OCI-M2 (cell line): ENCODE measurements at regions not wholly inside any gene's neighbourhood (a gene's known extent, or its start where the extent isn't known, plus 50 kb on each side); places are given as distances from the start of the nearest gene placed in this dataset.

Experiments used
- DNase-seq: peaks from one replicate; lab custom pipeline; 2025; ENCODE audit not compliant: unreplicated experiment; lab: John Stamatoyannopoulos, UW

DNA sequence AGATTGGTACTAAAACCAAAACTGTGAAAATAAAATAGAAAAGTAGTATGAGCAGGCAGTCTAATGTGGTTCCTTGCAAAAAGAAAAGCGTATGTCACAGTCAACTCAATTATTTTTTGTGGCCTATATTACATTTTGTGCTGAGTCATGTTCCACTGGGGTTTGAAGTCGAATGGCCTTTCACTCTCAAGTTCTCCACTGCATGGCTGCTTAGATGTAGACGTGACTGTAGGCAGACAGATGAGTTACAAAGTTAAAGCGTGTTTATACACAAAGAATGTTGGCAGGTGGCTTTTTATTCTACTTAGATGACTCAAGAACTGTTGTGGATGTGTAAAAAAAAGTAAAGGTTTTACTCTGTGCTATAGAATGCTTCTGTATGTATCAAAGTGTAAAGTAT, 133.9 kb downstream of the SLITRK6 start:
- DNase-seq, result no peak

DNA sequence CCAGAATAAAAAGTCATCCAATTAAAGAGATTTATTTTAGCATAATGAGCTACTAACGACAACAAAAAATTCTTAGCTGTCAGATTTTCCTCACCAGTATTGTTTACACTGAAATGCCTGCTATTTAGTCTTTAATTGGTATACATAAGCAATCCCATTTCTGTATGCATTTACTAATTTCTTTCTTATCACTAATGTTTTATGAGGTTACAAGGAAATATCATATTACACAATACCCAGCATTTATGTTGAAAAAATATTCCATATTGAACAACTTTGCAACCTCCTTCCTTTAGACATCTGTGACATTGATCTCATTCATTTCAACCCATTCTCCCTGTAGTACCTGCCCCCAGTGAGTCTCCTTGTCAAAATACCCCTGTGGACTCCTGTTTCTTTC, 135.4 kb downstream of the SLITRK6 start:
- DNase-seq, result no peak

DNA sequence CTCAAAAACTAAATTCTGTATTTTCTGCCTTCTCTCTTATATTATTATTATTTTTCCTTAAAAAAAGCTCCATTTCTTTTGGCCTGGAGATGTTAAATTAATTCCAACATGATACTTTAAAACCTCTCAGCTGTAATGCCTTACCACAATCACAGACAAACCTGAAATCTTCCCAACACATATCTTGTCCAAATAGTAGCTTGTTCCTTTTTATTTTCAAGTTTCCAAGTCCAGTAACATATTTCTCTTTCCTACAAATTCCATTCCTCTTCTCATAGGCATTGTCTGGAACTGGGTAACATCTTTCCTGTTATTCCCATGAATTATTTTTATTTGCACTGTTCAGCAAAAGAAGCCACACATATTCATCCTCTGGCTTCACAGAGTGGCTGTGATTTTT, 137.0 kb downstream of the SLITRK6 start:
- no peak for DNase-seq

DNA sequence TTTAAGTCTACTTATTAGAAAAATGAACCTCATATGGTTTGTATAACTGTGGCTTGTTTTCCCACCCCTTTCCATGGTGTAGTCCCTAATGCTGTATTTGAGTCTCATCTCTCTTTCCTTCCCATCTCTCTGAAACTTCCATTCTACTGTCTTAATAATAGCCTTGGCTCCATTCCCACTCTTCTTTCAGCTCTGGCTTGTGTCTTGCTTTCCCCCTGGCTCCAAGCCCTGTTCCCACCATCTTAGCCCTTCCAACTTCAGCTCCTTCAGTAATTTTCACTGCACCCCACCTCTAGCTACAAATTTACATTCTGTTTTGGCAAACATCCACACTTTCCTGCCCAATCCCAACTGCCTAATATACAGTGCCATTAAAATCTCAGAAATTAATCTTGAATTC, 137.5 kb downstream of the SLITRK6 start:
- DNase-seq, result no peak

DNA sequence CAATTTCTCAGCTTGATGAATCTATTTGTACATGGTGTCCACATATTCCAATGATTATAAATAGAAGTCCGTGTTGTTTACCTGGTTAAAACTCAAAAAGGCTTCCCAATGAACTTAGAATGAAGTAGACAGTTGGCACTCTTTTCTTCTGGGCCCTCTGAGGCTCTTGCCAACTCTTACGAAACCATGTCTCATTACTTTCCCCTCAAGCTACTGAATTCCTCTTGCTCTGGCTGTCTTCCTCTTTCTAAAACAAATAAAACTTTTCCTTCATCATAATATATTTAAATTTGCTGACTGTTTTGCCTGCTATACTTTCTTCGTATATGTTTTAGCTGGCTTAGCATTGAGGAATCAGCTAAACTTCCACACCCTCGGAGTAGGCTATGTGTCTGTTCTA, 139.7 kb downstream of the SLITRK6 start:
- no peak for DNase-seq

DNA sequence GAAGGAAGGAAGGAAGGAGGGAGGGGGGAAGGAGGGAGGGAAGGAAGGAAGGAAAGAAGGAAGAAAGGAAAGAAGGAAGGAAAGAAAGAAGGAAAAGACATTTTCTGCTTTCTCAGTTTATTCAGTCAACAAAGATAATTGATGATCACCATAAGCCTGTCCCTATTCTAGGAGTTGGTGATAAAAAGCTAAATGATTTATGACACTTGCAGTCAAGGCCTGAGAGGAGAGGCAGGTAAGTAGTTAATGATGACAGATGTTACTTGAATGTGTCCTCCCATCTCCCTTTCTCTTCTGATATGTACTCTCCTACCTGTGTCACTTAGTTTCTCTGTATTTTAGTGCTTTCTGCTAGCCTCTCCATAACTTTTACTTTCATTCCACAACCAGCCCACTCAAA, 141.3 kb downstream of the SLITRK6 start:
- no peak for DNase-seq

DNA sequence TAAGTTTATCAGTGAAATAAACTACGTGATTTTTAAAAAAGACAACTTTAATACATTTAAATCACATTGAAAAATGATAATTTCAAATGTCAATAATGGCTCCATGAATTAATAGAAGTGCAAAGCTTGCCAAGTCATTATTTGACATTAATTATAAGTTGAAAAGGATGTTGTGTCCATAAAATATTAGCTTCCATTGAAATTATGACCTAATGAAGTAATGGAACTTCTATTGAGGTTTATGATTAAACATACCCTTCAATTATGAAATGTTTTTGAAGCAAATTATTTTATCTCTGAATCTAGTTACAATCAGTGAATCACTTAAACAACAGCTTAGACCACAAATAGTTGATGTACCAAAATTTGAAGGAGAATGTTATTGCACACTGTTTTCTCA, 144.2 kb downstream of the SLITRK6 start:
- DNase-seq, result no peak

DNA sequence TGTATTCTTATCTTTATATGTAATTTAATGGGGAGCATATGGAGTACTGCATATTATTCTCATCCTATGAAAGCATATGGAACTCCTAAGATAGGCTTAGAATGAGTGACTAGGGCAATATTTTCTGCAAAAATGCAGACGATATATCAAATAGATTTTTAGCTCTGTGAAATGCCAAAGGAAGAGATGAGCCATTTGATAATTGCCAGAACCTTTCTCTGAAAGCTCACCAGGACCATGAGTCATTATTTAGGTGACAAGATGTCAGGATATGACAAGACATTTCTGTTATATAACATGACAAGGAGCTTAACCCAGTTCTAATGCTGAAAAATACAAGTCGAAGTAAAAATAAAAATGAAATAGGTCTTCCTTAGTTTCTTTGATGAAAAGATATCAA, 145.0 kb downstream of the SLITRK6 start:
- DNase-seq, result no peak

DNA sequence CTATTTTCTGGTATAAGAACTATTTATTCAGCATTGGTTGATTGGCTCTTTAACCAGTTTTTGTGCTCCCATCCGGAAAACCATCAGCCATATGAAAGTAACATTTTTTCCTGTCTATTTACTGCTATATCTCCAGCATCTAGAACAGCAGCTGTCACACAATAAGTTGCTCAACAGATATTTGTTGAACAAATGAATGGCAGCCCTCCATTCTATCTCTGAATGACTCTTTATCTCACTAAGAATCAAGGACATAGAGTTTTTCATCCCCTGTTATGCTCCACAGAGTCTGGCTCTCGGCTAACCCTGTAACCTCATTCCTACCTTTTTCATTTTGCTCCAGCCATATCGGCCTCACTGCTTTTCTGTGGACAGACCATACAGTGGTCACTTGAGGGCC, 145.5 kb downstream of the SLITRK6 start:
- no peak for DNase-seq

DNA sequence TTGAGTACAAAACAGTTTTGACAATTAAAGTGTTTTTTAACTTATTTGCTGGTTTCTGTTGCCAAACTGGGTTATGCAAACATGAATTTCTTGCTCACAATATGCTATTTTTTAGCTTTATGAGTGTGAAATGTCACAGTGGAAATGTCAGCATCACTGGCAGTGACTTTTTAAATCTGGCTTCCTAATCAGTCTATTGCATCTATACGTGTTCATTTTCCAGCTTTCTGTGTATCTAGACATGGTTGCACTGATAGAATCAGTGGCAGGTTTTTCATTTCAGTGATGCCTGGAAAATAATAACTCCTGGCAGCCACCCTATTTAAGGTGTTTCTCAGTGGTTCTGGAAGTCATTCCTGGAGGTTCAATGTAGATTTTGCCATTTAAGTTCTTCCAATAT, 146.7 kb downstream of the SLITRK6 start:
- no peak for DNase-seq

DNA sequence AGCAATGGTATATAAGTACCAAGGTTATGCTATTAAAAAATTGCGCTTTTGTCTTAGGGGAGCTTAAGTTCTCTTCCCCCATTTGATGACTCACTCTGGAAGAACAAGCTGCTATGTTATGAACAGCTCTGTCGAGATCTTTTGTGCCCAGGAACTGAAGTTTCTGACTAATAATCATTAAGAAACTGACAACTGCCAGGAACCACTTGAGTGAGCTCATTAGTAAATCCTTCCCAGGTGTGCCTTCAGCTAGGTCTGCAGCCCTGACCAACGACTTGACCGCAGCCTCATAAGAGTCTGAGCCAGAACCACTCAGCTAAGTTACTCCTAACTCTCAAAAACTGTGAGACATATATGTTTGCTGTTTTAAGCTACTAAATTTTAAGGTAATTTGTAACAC, 147.8 kb downstream of the SLITRK6 start:
- DNase-seq, result no peak

DNA sequence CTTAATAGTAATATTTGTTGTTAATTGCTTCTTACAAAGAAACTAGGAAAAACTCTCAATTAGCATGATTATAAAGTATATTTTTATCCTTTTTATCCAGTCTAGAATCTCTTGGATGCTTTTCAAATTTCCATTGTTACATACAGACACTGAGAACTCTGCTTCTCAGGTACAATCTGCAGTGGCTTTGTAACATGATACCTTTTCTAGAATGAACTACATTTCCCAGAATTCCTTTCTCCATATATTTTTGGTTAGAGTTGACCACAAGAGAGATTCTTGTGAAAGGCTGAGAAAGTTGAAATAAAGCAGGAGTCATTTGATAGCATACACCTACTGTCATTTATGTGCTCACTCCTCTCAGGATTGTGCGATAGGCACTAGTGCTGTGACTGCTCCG, 148.6 kb downstream of the SLITRK6 start:
- DNase-seq, result no peak

DNA sequence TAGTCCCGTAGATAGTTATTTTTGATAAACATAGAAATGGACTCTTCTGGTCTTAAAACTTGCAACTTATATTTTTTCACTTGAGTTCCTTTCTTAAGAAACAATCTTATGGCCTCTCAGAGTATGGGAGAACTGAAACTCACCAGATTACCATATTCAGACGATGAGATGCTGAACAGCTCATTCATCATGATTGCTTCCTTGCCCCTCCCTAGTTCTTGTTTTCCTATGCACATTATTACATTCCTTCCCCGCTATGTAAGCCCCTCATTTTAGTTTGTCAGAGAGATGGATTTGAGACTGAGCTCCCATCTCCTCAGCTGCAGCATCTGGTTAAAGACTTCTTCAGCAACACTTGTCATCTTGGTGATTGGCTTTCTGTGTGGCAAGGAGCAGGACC, 158.5 kb downstream of the SLITRK6 start:
- DNase-seq, result no peak

DNA sequence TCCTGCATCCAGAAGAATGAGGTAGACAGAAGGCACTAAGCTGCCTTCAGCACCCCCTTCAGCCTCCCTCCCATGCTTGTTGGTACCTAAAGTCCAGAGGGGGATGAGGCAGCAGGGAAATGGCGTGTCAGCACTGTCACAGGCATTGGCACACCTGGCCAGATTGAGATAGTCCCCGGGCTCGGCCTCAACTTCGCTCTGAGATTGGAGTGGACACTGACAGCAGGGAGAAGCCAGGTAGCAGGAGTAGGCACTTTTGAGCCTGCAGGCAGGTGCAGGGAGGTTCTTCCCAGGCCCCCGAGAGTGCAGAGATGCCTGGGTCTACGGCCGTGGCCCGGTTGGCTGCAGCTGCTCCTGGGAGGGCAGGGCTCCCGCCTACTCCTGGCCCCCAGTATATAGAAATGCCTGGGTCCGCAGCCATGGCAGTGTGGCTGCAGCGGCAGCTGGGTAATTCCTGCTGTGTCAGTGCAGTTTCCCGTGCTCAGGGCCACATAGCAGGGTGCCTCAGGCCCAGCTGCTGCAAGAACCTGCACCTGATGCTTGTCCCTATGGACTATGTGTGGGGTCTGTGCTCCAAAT, 160.3 kb downstream of the SLITRK6 start:
- no peak for DNase-seq

DNA sequence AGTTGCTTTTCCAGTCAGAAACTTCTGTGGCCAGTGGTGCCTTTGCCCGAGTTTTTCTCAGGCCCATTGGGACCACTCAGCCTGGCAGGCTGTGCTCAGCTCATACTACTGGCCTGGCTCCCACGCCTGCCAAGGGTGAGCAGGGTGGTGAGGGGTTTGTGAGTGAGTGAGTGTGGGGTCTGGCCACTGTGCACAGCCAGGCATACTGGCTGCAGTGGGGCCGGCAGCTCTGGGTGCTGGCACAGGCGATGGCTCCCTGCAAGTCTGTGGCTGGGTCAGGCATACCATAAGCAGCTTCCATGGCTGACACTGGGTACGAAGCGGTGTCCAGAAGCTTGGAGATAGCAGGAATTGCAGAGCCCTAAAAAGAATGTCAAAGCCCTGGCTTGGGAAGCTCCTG, 161.0 kb downstream of the SLITRK6 start:
- no peak for DNase-seq

DNA sequence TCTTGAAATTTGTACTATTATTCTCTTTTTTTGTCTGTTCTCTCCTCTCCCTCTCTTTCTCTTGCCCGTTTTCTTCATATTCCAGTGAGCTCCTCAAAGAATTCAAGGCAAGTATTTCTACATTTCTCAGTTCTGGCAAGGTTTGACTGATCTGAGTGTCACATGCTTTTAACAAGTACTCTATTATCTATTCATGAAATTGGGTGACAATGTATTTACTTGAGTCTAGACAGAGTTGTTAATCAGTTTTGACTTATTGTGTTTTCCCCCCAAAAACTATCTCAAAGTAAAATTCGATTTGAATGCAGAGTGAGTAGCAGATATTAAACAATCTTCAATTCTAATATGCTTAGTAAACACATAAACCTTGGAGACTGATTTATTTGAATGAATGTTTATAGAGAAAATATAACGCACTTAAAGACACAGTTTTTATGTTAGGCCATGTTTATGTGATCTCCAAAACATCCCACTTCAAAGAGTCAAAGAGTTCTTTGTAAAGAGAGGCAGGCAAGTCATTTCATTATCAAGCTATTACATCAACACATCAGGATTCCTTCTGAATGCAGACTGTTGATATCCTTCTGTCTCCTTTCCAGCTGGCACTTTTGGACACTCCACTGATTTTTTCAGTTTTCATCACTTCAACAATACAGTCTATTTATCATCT, 166.6 kb downstream of the SLITRK6 start:
- DNase-seq, result no peak

DNA sequence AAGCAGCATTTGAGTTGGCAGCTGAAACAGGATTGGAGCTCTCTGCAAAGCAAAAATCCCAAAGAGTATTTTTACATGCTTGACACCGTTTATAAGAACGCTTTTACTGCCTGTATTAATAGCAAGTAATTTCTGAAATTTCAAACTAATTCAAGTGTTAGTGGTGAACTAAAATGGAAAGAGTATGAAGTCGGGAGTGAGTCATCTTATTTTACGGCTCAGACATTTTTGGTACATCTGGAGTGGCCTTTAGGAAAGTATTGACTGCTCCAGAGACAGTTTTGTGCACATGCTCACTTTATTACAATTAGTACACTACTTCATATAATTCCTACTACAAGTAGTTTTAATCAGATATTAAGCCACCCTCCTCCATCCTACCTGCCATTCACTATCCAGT, 167.4 kb downstream of the SLITRK6 start:
- no peak for DNase-seq

DNA sequence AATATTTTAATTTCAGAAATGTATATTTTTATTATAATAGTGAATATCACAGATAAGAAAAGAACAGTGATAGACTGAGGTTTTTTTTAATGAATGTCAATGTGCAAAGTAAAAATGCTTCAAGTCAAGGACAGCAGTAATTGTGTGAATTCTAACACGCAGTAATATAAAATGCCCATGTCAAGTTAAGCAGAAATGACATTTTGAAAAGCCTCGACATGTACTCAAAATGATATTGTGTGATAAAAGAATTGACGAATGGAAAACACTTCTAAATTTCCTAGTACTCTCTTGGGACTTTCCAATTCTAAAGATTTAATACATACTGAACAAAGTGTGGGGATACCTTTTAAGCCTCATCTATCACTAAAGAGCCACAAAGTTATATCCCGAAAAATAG, 172.6 kb downstream of the SLITRK6 start:
- no peak for DNase-seq

DNA sequence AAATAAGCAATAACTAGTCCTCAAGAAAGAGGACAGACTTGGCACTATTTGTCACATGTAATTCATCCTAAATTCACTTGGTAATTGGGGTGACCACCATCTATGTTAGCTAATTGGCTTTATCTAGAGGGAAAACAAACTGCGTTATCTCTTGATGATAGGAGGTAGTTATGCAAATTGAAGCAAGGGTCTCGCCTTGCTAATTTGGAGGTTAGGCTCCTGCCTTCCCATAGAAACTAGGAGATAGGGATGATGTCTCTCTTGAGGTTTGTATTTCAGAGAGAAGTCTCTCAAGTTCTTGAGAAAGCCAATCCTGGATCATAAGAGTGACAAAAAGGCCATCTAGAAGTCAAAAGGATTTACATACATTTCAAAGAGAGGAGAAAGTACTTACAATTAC, 179.9 kb downstream of the SLITRK6 start:
- no peak for DNase-seq

DNA sequence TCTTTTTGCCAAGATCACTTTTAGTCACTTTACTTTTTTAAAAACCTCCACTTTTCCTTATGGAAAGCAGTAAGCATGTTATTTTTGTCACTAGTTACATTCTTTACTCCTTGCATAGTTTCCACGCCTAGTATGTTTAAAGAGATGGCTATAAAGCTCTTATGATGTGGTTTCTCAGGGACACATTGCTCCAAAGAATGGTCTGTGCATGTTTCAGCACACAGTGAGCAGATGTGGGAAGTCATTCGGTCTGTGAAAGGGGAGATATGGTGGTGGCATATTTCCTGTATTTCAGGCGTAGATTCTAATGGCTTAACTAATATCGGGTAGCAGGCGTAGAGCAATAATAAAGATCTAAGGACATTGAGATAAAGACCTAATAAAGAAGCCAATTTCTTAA, 180.7 kb downstream of the SLITRK6 start:
- DNase-seq, result no peak

DNA sequence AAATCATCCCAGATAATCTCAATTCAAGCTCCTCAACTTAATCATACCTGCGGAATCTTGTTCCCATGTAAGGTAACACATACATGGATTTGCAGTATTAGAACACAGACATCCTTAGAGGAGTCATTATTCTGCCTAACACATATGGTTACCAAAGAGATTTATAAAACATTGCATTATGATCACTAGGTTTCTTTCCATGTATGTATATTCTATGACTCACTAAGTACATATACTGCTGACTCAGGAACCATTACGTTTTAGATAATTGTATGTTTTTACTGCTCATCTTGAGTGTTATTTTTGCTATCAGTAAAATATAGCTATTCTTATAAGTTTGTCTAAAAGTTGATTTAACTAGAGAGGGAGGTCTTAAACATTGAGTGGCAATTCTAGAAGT, 182.9 kb downstream of the SLITRK6 start:
- DNase-seq, result no peak

DNA sequence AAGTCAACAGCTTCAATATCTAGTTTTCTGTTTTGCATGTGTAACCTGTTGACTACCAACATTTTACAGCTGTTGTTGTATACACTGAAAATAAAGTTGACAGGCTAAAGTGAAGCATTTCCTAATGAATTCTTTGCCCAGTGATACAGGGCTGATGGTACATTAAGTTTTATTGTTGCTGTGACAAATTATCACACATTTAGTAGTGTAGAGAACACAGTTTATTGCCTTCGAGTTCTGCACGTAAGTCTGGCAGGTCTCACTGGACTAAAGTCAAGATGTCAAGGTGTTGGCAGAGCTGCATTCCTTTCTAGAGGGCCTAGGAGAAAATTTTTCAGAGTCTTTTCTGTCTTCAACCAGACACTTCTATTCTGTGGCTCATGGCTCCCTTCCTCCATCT, 184.2 kb downstream of the SLITRK6 start:
- no peak for DNase-seq

DNA sequence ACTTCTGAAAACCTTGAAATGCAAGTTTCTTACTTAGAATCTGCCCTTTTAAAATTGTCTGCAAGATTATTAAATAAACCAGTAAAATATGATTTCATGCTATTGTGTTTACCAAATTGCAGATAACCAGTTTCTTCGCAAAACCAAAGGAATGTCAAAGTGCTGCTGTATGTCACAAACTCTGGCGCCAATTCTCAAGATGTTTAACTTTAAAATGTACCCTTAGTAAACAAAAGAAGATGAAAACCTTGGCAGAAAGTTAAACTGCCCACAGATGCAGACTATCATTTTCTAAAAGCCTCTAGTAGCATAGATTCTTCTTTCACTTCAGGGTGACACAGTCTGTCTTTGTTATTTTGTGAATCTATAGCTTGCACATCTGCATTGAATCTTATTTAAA, 189.2 kb downstream of the SLITRK6 start:
- no peak for DNase-seq
